ENCODE measurements at regions not wholly inside any gene's neighbourhood (a gene's known extent, or its start where the extent isn't known, plus 50 kb on each side); places are given as distances from the start of the nearest gene placed in this dataset.
"Not testable (repeated sequence)": the region's sequence is repeated elsewhere in the genome, so short reads cannot be mapped to it uniquely, and the experiment has no call there.

DNA sequence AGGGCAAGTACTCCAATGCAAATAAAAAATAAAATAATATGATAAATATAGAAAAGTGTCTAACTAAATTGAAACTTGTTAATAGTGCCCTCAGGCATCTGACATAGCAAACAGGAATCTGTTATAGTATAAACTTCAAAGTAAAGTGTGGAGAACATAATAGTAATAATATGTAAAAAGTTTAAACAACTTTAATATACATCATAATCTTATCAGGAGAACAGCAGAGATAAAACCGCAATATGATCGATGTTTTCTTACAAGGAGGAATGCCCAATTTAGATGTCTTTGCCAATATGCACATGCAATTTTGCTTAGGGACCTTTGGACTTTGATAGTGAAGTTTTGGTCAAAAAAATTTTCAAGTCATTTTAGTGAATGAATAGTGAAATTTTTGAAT, 514.8 kb upstream of the IMPG1 start:
- no peak for DNase-seq
- Mint-ChIP-seq H3K36me3 (ENCODE audit: low read depth) (no peaks in the 10 kb centered on the region), H3K4me3 (no peak overlapping the region), H3K9me3 (no peaks in the 10 kb centered on the region), H3K4me1 (no peaks in the 10 kb centered on the region), H3K27ac (no peak overlapping the region), H3K27me3 (no peaks in the 10 kb centered on the region)
- intact Hi-C loops (cut with micrococcal nuclease) = no loop called here

- intact Hi-C loops (cut with micrococcal nuclease) = no loop called here
- no peaks in the 10 kb centered on the region for H3K36me3 Mint-ChIP-seq (ENCODE audit: low read depth)
- H3K4me1 Mint-ChIP-seq = no peaks in the 10 kb centered on the region
- no peaks in the 10 kb centered on the region for H3K9me3 Mint-ChIP-seq
- H3K27ac Mint-ChIP-seq = no peak overlapping the region
- no peaks in the 10 kb centered on the region for H3K27me3 Mint-ChIP-seq
- H3K4me3 Mint-ChIP-seq = no peak overlapping the region
- DNase-seq = no peak
Observed at GRCh38 chr6:76584121-76584520, 511.7 kb upstream of the IMPG1 start.

DNA sequence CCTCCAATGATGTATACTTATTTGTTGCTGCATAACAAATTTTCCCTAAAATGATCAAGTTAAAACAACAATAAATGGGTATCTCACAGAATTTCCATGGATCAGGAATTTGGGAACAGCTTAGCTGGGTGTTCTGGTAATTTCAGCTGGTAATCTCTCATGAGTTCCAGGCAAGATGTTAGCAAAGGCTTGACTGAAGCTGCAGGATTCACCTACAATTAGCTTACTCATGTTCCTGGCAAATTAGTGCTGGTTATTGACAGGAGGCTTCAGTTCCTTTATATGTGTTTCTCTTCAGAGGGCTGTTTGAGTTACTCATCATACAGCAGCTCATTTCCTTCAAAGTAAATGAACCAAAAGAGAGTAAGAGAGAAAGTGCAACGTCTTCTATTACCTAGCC, 506.3 kb upstream of the IMPG1 start:
- no peaks in the 10 kb centered on the region for H3K27me3 Mint-ChIP-seq
- H3K27ac Mint-ChIP-seq = no peak overlapping the region
- no peak for DNase-seq
- H3K4me3 Mint-ChIP-seq = no peak overlapping the region
- intact Hi-C loops (cut with micrococcal nuclease) = no loop called here
- no peaks in the 10 kb centered on the region for H3K36me3 Mint-ChIP-seq (ENCODE audit: low read depth)
- no peaks in the 10 kb centered on the region for H3K4me1 Mint-ChIP-seq
- H3K9me3 Mint-ChIP-seq = no peaks in the 10 kb centered on the region

DNA sequence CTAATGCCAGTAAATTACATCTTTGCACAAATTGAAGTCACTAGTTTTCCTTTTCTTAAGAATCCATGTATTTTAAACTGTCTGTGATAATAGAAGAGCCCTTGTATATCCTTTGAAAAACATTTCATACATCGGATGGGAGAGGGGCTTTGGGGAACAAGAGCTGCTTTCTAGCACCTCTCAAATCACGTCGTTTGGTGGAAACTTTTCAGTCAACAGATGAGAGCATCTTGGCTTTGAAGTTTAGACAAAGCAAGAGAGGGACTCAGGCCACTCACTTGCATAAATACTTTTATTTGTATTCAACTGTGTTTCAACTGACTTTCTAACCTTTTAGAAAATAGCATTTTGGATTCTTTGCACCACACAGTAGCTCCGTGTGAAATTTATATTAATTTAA, 502.3 kb upstream of the IMPG1 start:
- Mint-ChIP-seq H3K36me3 (ENCODE audit: low read depth) (no peaks in the 10 kb centered on the region), H3K4me1 (no peaks in the 10 kb centered on the region), H3K27me3 (no peaks in the 10 kb centered on the region), H3K4me3 (no peak overlapping the region), H3K27ac (no peak overlapping the region), H3K9me3 (no peaks in the 10 kb centered on the region)
- DNase-seq = no peak
- intact Hi-C loops (cut with micrococcal nuclease) = no loop called here

GRCh38 chr6:76565932-76566331, 493.5 kb upstream of the IMPG1 start:
- intact Hi-C loops (cut with micrococcal nuclease) = no loop called here
- no peaks in the 10 kb centered on the region for H3K4me1 Mint-ChIP-seq
- H3K36me3 Mint-ChIP-seq (ENCODE audit: low read depth) = no peaks in the 10 kb centered on the region
- H3K4me3 Mint-ChIP-seq = no peak overlapping the region
- H3K9me3 Mint-ChIP-seq = no peaks in the 10 kb centered on the region
- H3K27me3 Mint-ChIP-seq = no peaks in the 10 kb centered on the region
- DNase-seq = no peak
- no peak overlapping the region for H3K27ac Mint-ChIP-seq

DNA sequence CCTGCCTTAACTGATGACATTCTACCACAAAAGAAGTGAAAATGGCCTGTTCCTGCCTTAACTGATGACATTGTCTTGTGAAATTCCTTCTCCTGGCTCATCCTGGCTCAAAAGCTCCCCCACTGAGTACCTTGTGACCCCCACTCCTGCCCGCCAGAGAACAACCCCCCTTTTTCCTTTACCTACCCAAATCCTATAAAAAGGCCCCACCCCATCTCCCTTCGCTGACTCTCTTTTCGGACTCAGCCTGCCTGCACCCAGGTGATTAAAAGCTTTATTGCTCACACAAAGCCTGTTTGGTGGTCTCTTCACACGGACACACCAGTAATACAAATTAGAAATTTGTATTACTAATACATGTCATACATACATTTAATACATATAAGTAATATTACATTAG, 489.9 kb upstream of the IMPG1 start:
- intact Hi-C loops (cut with micrococcal nuclease); H3K36me3 Mint-ChIP-seq (ENCODE audit: low read depth); H3K27ac Mint-ChIP-seq; H3K4me3 Mint-ChIP-seq; DNase-seq; H3K9me3 Mint-ChIP-seq; H3K4me1 Mint-ChIP-seq; H3K27me3 Mint-ChIP-seq: not testable (repeated sequence)

GRCh38 chr6:76560851-76561755, 488.6 kb upstream of the IMPG1 start:
- H3K4me3 Mint-ChIP-seq; H3K9me3 Mint-ChIP-seq; H3K27me3 Mint-ChIP-seq; intact Hi-C loops (cut with micrococcal nuclease); H3K36me3 Mint-ChIP-seq (ENCODE audit: low read depth); H3K4me1 Mint-ChIP-seq; H3K27ac Mint-ChIP-seq; DNase-seq: not testable (repeated sequence)

DNA sequence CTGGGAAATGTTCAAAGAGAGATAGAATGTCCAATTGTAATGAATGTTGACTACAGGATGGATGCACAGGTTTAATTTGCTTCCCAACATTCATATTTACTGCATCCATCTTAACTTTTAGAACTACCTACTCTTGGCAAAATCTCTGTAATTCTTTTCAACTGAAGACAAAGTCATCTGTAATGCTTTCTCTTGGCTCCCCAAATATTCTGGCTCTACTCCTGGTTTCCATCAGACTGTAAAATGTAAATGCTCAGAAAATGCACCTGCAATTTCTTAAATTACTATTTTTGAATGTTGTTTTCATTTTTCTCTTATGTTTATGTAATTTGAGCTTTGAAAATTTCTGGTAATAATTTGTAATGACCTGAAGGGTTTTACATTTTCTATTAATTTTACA, 480.8 kb upstream of the IMPG1 start:
- Mint-ChIP-seq H3K27ac (no peak overlapping the region), H3K27me3 (no peaks in the 10 kb centered on the region), H3K36me3 (ENCODE audit: low read depth) (no peaks in the 10 kb centered on the region), H3K9me3 (peaks cover 4% of the 10 kb centered on the region), H3K4me1 (no peaks in the 10 kb centered on the region), H3K4me3 (no peak overlapping the region)
- intact Hi-C loops (cut with micrococcal nuclease) = no loop called here
- DNase-seq = no peak

DNA sequence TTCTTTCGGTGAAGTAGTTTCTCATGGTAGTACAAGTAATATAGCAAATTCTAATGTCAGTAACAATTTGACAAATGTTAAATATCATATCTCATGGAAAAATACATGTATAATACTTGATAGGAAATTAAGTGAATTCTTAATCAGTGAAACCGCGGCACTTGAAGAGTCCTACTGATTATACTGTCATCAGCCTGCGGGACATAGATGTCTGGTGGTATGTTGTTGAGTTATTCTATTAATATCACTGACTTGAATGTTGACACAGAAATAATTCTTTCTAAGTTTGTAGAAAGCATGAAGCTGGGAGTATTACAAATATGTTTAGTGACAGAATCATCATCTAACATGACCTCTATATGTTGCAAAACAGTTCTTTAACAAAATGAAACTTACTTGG, 479.8 kb upstream of the IMPG1 start:
- no peaks in the 10 kb centered on the region for H3K27me3 Mint-ChIP-seq
- H3K4me1 Mint-ChIP-seq = no peaks in the 10 kb centered on the region
- no peak for DNase-seq
- no peaks in the 10 kb centered on the region for H3K36me3 Mint-ChIP-seq (ENCODE audit: low read depth)
- intact Hi-C loops (cut with micrococcal nuclease) = no loop called here
- H3K4me3 Mint-ChIP-seq = no peak overlapping the region
- no peak overlapping the region for H3K27ac Mint-ChIP-seq
- H3K9me3 Mint-ChIP-seq = peaks cover 4% of the 10 kb centered on the region

DNA sequence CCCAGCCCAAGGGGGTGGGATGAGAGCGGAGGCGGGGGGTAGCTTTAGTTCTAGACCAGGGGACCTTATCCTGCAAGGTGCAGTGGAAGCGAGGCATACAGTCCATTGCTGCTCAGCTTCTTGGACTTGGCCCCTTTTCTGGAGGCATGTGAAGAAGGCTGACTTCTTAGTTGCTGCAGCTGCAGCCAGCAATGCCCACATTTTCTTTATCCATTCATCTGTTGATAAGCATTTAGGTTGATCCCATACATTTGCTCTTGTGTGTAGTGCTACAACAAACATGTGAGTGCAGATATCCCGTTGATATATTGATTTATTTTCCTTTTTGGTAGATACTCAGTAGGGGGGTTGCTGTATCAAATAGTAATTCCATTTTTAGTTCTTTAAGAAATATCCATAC, 461.2 kb upstream of the IMPG1 start:
- Mint-ChIP-seq H3K4me1 (no peaks in the 10 kb centered on the region), H3K27me3 (no peaks in the 10 kb centered on the region), H3K27ac (no peak overlapping the region), H3K36me3 (ENCODE audit: low read depth) (no peaks in the 10 kb centered on the region), H3K4me3 (no peak overlapping the region), H3K9me3 (peaks cover 14% of the 10 kb centered on the region)
- intact Hi-C loops (cut with micrococcal nuclease) = no loop called here
- no peak for DNase-seq

DNA sequence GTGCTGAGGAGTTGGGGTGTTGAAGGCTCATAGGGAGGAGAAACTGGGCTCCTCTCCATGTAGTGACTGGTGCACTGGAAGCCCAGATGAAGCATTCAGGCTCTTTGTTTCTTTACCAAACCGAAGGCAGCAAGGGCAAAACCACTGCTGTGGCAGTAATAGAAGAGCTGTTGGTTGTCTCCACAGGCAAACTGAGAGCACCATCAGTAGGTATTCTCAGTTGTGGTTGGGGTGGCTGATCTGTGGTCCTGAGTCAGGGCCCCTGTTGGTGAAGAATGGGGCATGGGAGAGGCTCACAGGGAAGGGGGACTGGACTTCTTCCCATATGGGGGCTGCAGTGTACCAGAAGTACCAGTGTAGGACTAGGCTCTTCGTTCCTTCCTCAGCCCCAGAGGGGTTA, 460.2 kb upstream of the IMPG1 start:
- intact Hi-C loops (cut with micrococcal nuclease) = no loop called here
- Mint-ChIP-seq H3K27me3 (no peaks in the 10 kb centered on the region), H3K9me3 (peaks cover 11% of the 10 kb centered on the region), H3K36me3 (ENCODE audit: low read depth) (no peaks in the 10 kb centered on the region), H3K27ac (no peak overlapping the region), H3K4me3 (no peak overlapping the region), H3K4me1 (no peaks in the 10 kb centered on the region)
- DNase-seq = no peak

GRCh38 chr6:76518443-76518842, 446.0 kb upstream of the IMPG1 start:
- Mint-ChIP-seq H3K4me3 (no peak overlapping the region), H3K9me3 (no peaks in the 10 kb centered on the region), H3K27me3 (no peaks in the 10 kb centered on the region), H3K36me3 (ENCODE audit: low read depth) (no peaks in the 10 kb centered on the region), H3K4me1 (no peaks in the 10 kb centered on the region), H3K27ac (no peak overlapping the region)
- no peak for DNase-seq
- intact Hi-C loops (cut with micrococcal nuclease) = no loop called here

- no peaks in the 10 kb centered on the region for H3K36me3 Mint-ChIP-seq (ENCODE audit: low read depth)
- H3K4me1 Mint-ChIP-seq = no peaks in the 10 kb centered on the region
- no peak overlapping the region for H3K27ac Mint-ChIP-seq
- intact Hi-C loops (cut with micrococcal nuclease) = no loop called here
- no peak for DNase-seq
- no peak overlapping the region for H3K4me3 Mint-ChIP-seq
- H3K9me3 Mint-ChIP-seq = no peaks in the 10 kb centered on the region
- H3K27me3 Mint-ChIP-seq = no peaks in the 10 kb centered on the region
Observed at GRCh38 chr6:76516924-76517323, 444.5 kb upstream of the IMPG1 start.

DNA sequence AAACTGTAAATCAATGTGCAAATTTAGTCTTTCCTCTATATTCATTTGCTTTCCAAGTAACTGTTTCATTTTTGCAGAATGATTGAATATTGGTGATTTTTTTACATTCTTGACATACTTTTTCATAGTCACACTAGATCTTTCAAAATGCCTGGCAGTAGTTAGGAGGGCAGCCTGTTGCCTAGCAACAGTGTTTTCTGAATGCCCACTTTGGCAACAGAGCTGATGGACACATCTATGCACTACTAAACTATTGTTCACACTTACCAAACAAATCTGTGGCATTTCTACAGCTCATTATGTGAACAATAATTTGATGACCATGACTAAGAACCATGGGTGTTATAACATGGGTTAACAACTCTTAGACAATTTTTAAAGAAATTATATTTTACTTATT, 438.0 kb upstream of the IMPG1 start:
- intact Hi-C loops (cut with micrococcal nuclease) = no loop called here
- Mint-ChIP-seq H3K4me3 (no peak overlapping the region), H3K27me3 (no peaks in the 10 kb centered on the region), H3K4me1 (no peaks in the 10 kb centered on the region), H3K9me3 (peaks cover 3% of the 10 kb centered on the region), H3K27ac (no peak overlapping the region), H3K36me3 (ENCODE audit: low read depth) (no peaks in the 10 kb centered on the region)
- DNase-seq = no peak

DNA sequence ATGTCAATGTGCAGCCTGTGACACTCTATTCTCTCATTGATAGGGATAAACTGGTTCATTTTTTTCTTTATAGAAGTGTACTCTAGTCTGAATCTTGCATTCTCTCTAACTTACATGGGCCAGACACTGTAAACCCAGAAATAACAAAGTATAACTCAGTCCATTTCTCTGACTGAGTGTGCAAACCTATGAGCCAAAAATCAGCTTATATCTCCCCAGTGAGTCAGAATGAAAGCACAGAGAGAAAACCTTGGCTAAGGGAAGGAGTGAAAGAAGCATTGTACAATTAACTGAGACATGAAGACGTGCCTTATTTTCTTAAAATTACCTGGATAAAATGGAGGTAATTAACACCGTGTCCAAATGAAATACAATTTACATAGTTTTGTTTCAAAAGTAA, 436.9 kb upstream of the IMPG1 start:
- DNase-seq = no peak
- intact Hi-C loops (cut with micrococcal nuclease) = no loop called here
- H3K4me1 Mint-ChIP-seq = no peaks in the 10 kb centered on the region
- H3K27ac Mint-ChIP-seq = no peak overlapping the region
- H3K36me3 Mint-ChIP-seq (ENCODE audit: low read depth) = no peaks in the 10 kb centered on the region
- no peak overlapping the region for H3K4me3 Mint-ChIP-seq
- H3K9me3 Mint-ChIP-seq = peaks cover 3% of the 10 kb centered on the region
- no peaks in the 10 kb centered on the region for H3K27me3 Mint-ChIP-seq

Data from activated CD4-positive, alpha-beta T cell treated with anti-CD3 and anti-CD28 coated beads, Interleukin-2, amount 10 ng/mL, durations not matched to agents 24 days and 14 days (primary cell).